GM19455 (cell line): ENCODE measurements at regions not wholly inside any gene's neighbourhood (a gene's known extent, or its start where the extent isn't known, plus 50 kb on each side); places are given as distances from the start of the nearest gene placed in this dataset.

Experiments used
- ATAC-seq: cut with Tn5 transposase; IDR thresholded peaks from one replicate; pipeline ENCODE4 v1.9.1; 2021; ENCODE audit not compliant: unreplicated experiment

DNA sequence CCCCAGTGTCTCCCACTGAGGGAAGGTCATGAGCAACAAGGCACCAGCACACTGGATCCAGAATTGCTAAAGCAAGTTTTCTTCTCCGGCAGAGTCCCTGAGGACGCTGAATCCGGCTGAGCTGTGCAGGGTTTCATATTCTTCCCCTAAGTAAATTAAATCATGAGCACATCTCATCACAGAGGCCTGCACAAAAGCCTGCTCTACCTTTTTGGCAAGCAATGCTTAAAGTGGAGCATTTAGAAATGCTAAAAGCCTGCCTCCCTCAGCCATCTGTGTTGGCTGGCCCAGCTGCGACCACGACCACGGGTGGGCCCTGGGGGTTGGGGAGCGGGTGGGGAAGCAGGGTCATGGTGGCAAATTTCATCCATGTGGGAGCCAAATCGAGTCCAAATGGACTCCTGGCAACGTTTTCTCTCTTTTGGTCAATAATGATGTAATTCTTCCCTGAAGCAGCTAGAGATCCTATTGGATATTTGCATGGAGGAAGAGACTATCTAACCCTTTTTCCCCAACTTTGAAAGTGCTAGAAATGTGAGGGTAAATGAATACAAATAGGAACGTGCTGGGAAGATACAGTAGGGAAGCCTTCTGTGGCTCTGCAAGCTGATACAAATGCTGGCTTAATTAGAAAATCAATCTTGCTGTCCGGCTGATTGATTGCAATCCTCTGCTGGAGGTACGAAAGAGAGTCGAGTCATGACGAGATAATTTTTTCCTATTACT lies 532.8 kb upstream of the TBL1XR1 start:
- no peak for ATAC-seq

DNA sequence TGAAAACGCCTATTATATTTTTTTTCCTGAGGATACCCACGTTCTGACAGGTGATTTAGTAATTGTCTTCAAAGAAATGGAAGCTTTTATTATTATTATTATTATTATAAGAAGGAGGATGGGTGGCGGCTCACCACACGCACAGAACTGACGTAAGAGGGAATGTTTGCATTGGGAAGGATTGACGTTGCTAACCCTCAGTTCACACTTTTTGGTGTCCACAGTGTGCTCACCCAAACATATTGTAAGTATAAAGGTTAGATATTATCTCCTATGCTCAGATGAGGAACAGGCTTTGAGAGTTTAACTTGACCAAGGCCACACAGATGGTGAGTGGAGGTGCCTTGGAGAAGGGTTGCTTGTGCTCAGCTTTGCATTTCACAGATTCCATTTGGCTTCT lies 533.5 kb upstream of the TBL1XR1 start:
- no peak for ATAC-seq

DNA sequence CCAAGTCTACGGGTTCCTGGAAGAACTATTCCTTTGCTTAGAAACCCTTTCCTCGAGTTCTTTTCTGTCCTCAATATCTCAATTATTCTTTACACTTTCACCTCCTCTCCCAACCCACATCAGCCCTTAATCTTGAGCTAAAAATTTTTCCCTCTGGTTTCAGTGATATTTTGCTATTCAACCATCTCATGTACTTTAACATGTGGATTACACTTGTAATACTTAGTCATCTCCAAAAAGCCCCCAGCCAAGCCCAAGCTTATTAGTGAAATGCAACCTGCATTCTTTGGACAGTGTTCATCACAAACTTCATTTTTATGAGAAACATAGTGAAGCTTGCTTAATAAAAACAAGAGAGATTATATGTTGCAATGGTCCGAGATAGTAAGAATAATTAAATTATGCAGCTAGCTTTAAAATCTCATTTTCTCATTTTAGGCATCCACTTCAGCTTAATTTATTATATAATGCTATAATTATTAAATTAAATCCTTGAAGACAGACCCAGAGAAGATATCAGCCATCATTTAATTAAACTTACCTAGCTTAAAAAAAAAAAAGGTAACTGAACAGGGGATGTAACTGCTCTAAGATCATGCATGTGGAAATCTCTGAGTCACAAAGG lies 534.5 kb upstream of the TBL1XR1 start:
- no peak for ATAC-seq

DNA sequence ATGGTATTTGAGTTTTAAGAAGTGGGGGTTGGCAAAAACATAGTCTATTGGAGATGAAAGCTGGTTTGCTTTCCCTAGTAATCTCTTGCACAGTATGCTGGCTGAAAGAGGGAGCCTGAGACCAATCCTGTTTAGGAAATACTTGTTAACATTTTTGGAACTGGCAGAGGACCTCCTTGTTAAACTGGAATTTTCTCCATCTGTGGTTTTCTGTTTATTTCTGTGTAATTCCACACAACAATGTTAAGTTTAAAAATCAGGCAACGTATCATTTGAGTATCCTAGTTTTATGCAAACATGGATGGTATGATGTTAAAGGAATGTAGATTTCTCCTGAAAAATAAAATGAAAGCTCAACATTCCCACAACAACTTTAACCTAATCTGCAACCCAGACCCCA lies 536.0 kb upstream of the TBL1XR1 start:
- no peak for ATAC-seq

DNA sequence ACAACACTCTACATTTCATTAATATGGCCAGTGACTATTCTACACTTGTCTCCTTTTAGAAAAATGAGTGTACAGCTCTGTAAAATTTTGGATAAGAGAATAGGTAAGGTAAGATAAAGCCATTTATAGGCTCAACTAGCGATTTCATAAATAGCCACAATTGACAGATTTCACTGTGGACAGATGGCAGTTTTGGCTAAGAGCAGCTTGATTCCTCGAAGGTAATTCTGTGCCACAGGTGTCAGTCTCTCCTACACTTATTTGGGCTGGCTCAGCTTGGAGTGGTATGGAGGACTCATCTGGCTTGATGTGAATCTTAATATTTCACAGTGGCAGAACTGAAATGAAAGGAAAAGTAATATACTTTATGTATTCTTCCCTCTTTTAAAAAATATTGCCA lies 536.7 kb upstream of the TBL1XR1 start:
- ATAC-seq, result no peak

DNA sequence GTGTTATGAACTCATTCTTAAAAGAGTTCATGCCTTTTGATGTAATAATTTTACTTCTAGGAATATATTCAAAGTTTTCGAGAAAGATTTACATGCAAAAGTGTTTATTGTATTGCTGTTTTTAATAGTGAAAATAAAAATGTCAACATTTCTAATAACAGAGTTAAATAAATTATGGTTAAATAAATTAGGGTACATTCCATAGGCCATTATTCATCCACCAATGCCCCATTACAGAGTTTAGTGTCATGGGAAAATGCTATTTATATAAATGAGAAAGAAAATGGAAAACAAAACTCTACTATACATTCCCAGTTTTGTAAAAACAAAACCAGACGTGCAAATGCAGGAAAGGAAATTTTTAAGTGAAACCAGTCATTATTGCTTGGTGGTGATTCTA lies 538.1 kb upstream of the TBL1XR1 start:
- no peak for ATAC-seq

DNA sequence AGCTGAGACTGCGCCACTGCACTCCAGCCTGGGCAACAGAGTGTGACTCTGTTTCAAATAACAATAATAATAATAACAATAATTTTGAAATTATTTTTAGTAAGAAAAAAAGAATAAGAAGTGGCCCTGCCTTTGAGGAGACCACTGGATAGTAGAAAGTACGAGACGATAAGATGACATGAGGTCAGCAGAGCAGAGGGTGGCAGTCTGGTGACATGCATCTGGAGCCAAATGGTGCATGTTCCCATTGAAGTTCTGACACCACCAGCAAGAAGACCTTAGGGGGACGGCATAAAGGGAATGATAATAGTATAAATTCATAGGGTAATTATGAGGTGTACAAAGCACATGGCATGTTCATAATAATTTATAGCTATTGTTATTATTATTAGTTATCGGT lies 542.2 kb upstream of the TBL1XR1 start:
- ATAC-seq, result no peak

DNA sequence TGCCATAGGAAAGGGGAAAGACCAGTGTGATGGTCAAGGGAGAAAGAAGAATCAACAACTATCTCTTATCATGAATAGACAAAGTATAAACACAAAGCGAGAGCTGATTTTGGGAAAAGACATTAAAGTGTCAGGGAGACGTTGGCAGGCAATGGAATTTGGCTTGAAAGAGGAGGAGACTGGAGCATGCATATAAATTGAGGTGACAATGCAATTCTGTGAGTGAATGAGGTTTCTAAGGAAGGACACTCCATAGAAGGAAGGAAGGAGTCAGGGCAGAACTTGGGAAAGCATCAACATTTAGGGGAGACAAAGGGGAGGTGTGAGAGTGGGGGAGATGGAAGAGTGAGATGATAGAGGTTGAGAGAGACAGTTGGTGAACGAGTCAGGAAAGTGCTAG lies 543.0 kb upstream of the TBL1XR1 start:
- ATAC-seq, result no peak

DNA sequence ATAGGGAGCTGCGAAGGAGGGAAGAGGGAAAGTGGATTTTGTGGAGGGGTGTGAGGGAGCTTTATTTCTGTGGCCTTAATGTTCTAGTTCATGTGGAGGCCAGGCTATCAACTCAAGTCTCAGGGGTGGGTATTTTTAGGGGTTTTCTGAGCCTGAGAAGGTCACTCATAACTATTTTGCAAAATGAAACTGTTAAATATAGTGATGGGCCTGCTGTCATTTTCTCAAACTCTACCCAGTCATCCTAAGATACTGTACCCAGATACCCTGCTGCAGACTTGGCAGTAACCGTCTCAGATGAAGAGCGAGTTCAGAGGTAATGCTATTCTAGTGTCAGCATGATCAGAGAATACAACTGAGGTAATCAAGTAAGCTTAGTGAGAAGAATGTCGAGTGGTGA lies 545.0 kb upstream of the TBL1XR1 start:
- no peak for ATAC-seq

DNA sequence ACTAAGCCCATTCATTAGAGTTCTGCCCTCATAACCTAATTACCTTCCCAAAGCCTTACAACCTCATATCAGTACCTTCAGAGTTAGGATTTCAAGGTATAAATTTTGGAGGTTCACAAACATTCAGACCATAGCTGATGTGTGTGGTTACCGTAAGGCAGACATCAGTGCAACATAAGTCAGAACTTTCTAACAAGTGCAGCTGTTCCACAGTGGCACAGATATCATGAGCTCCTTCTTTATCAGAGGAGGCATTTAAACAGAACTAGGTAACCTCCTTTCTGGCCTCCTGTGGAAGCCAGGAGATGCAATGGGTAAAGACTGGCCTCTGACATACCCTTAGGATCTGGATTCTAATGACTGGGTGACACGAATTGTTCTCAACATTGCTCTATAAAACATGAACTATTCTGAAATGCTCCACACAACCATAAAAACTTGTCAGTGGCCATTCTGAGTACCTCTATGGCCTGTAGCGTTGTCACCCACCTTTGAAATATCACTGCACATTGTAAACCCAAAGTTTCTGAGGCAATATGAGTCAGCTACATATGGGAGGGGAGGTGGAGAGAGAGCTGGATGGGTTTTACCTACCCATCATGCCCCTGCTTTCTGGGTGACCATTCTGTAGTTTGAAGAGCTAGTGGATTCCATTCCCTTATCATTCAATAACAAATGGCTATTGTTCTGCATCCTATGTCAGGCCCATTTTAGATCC lies 546.0 kb upstream of the TBL1XR1 start:
- no peak for ATAC-seq

DNA sequence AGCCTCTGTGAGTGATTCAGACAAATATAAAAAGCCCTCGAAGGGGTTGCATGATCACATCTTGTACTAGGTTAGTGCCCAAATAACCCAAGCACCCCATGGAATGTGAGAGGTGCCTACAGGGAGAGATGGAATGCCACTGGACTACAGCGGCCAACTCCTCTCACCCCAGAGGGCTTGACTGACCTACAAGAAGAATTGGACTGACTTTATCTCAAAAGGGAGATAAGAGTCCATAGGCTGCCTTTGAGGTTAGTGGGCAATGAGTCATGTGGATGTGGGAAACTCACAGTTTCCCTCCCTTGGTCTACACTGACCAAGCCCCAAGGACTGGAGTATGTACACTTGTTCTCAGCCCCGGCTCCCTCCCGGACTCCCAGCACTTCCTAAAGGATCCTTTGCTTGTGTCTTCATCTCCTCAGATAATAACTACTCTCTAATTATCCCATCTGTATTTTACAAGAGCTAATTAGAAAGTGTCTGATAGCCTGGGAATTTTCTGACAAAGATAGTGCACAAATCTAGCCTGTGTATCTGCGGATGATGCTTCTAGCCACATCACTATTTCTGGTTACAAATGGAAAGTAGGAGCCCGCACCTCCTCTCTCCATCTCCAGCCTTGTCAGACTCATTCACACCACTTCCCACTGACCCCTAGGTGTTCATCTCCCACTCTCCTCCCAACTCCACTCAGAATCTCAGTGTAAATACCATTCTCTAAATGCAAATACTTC lies 547.8 kb upstream of the TBL1XR1 start:
- no peak for ATAC-seq

DNA sequence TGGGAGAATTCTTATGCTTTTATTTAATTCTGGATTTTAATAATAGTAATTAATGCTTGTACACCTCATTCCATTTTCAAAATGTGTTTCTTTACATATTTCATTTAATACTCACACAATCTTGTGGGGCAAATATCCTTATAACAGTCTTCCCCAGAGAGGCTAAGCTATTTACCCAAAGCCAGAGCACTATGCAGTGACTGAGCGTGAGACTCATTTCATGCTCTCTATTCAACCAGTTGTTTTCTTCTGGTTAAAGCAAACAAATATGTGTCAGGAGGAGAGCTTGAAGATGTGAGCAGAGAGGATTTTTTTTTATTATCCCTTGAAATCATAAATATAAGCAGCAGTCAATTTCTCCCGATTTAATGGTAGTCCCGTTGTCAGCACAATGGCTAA lies 548.3 kb upstream of the TBL1XR1 start:
- ATAC-seq, result no peak

DNA sequence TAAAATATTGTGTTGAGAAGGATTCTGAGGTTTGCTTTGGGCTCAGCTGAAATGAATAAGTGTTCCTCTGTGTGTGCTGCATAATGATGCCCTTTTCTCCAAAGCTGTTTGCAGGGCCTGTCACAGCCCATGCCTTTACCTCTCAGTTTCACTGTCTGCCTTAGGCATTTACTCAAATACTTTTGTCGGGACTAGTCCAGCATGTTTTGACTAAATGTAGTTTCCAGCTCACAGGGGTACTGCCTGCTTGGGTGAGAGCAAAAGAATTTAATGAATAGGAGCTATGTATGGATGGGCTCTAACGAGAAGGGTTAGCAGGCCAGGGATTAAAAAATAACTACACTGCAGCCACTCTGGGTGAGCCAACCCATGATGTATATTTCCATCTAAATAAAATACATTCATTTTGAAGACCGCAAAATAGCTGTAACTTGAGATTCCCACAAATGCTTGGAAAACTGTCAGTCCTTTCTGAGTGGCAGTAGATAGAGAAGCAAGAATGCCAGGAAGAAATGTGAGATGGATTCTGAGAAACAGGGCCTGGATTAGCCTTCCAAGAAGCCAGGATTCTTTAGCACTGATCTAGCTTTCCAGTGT lies 549.2 kb upstream of the TBL1XR1 start:
- no peak for ATAC-seq

DNA sequence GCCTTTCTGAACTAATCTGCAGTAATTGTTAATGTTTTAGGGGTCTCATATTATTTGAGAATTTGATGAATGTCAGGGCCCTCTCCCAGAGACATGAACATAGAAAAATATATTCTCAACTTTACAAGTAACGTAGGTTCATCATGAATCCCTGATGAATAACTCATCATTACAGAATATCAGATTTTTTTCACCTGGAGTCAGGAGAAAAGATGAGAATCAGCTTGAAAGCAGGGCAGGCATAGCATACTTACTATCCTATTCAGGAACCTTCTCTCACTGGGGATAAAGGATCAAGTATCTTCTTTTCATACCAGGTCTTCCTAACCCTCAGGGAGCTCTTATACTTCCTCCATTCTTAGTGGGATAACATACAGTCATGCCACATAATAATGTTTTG lies 552.6 kb upstream of the TBL1XR1 start:
- ATAC-seq, result no peak

DNA sequence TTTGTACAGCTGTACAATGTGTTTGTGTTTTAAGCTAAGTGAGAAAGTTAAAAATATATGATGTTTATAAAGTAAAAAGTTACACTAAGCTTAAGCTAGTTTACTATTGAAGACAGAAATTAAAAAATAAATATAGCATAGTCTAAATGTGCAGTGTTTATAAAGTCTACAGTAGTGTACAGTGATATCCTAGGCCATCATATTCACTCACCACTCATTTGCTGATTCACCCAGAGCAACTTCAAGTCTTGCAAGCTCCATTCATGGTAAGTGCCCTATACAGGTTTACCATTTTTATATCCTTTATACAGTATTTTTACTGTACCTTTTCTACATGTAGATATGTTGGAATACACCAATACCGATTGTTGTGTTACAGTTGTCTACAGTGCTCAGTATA lies 553.2 kb upstream of the TBL1XR1 start:
- ATAC-seq, result no peak

DNA sequence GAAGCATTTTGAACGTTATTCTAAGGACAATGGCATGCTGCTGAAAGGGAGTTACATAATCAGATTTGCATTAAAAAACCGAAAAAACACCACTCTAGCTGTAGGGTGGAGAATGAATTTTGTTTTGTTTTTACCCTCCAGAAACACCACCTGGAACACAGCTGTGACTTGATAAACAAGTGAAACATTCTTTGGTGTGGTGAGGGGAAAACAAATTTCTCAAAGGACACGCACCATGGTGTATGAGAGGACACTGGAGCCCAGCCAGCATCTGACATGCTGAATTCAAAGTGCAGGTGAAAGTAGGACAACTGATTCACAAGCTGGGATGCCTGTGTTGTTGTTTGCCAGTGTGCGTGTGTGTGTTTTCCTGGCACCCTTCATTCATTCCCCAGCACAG lies 554.5 kb upstream of the TBL1XR1 start:
- ATAC-seq, result no peak

DNA sequence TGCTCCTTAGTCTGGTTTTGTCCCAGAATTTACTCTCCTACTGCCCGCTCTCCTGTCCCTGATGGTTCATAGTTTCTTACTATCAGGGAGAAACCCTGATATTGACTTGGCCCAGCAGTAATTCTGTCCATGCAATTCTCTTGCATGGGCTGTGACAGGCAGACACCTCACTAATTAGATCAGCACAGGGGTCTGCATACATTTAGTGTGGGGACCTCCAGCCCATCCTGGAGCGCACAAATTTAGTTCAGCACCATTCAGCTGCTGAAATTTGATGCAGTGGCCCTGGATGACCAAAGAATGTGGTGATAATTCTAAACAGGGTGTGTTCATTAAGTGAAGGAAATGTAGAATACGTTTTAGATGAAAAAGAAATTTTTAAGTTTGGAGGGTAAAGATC lies 555.5 kb upstream of the TBL1XR1 start:
- ATAC-seq, result no peak

DNA sequence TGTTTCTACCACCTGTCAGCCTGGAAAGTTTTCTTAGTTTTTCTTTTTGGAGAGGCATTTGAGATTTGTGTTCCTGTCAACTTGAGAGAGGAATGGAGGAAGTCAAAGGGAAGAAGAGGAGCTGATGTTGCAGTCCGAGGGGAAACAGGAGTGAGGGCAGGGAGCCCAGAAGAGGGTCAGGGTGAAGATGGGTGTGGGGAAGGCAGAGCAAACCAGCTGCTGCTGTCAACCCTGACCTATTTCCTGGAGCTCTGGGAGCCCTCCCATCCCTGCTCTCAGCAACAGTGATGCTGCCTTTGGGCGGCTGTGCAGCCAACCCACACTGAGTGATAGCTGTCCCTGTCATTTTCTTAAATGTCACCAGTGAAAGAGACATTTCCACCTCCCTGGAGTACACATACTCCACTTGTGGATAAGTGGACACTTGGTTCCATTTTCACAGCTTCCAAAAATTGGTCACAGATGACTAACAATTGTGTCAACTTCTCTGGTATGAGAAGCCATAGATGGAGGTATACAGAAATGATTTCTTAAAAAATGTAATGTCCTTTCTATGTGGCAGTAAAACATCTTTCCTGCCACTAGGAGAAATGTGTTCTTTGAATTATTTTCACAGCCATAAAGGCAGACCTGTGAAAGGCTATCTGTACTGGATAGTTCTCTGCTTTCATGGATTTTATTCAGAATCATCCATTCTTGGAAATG lies 556.3 kb upstream of the TBL1XR1 start:
- no peak for ATAC-seq

DNA sequence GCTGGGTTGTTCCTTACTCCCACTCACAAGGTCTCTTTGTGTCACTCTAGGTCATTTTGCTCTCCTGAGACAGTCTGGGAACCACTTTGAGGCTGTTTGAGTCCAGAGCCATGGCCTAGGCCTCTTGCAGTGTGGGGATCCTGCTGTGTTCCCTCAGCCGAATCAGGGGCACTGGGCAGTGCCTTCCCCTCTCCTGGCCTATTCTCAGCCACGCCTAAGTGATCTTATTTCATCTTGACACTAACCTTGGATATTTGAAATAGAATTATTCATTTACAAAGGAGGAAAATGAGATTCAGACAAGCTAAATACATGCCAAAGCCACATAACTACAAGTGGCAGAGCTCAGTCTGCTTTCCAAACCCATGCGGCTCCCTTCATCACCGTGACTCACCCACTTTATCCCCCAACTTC lies 557.2 kb upstream of the TBL1XR1 start:
- no peak for ATAC-seq

DNA sequence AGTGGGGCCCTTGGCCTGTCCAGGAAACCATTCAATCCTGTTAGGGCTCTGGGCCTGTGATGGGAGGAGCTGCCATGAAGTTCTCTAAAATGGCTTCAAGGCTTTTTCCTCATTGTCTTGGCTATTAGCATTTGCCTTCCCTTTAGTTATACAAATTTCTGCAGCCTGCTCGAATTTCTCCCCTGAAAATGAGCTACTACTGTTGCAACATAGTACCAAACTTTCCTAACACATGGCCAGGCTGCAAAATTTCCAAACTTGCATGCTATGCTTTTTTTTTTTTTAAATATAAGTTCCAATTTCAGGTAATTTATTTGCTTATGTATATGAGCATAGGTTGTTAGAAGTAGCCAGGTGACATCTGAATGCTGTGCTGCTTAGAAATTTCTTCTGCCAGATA lies 560.8 kb upstream of the TBL1XR1 start:
- ATAC-seq, result no peak

DNA sequence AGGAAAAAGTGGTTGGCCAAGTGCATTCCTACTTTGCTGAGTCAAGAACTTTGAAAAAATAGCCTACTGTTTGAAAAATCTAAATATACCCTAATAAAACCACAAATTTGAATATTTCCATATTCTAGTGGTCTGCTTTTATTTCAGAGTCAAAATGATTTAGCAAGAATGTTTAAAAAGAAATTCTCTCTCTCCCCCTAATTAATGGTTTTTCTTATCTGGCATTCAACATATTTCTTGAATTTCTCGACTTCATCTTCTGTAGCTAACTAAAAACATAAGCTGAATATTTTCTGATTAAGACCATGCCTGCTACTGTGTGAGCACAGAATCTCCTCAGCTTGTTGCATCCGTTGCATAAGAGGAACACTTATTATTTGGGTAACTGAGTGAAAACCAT lies 563.5 kb upstream of the TBL1XR1 start:
- no peak for ATAC-seq
